Right atrium auricular region (tissue), 2 donors: ENCODE measurements at regions not wholly inside any gene's neighbourhood (a gene's known extent, or its start where the extent isn't known, plus 50 kb on each side); places are given as distances from the start of the nearest gene placed in this dataset.

ENCODE experiments used
- DNase-seq: peaks from one replicate; pipeline ENCODE4 v3.0.0-alpha.2; 2019; ENCODE audit warnings: low spot score
- H3K27ac ChIP-seq, 2 donors: fragments of 200-600 bp; sonication (generic); 1 replicate in 1 of 2; 2 replicates in 1 of 2; pipeline ENCODE4 v1.5.1; 2016 to 2019
- H3K27me3 ChIP-seq, 2 donors: fragments of 200-600 bp; sonication (generic); one replicate each; pipeline versions ENCODE4 v1.5.1 to v1.6.0; 2017 to 2019
- H3K36me3 ChIP-seq: fragments of 200-600 bp; sonication (generic); one replicate; pipeline ENCODE4 v1.5.1; 2016
- H3K4me1 ChIP-seq, 2 donors: fragments of 200-600 bp; sonication (generic); one replicate each; pipeline versions ENCODE4 v1.5.1 to v1.6.0; 2017 to 2019
- H3K4me3 ChIP-seq, 2 donors: fragments of 200-600 bp; sonication (generic); 1 replicate in 1 of 2; 2 replicates in 1 of 2; pipeline ENCODE4 v1.5.1; 2017 to 2019; ENCODE audit warnings: mild to moderate bottlenecking in 1 of 2, moderate library complexity in 1 of 2
- H3K9me3 ChIP-seq, 2 donors: fragments of 200-600 bp; sonication (generic); one replicate each; pipeline ENCODE4 v1.5.1; 2019
- TF ChIP-seq, protein P1 (sequence below), 2 donors: fragments of 200-600 bp; sonication (generic); IDR thresholded peaks; one replicate each; pipeline ENCODE4 v1.5.1; 2019; ENCODE audit warnings: antibody characterized with exemption in 2 of 2

DNA sequence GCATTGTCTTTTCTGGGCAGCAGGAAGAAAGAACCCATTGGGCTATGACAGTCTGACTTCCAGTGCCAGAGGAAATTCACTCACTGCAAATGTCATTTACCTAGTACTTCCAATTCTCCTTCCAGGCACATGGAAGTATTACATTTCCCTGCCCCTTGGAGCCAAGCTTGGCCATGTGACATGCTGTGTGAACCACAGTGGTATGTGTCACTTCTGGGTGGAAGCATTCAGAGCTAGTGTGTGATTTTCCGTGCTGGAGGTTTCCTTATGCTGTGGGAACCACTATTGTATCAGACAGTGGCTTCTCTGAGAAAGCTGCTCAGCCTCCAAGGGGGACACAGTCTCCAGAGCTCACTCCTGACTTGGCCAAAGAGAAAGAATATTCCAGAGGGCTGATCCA is 387.6 kb downstream of the CDC5L start:
- peaks cover 0 to 4% of the 10 kb centered on the region in 2 donors for H3K9me3 ChIP-seq
- no peak for DNase-seq
- no peaks in the 10 kb centered on the region for H3K36me3 ChIP-seq
- TF ChIP-seq, protein P1, sequence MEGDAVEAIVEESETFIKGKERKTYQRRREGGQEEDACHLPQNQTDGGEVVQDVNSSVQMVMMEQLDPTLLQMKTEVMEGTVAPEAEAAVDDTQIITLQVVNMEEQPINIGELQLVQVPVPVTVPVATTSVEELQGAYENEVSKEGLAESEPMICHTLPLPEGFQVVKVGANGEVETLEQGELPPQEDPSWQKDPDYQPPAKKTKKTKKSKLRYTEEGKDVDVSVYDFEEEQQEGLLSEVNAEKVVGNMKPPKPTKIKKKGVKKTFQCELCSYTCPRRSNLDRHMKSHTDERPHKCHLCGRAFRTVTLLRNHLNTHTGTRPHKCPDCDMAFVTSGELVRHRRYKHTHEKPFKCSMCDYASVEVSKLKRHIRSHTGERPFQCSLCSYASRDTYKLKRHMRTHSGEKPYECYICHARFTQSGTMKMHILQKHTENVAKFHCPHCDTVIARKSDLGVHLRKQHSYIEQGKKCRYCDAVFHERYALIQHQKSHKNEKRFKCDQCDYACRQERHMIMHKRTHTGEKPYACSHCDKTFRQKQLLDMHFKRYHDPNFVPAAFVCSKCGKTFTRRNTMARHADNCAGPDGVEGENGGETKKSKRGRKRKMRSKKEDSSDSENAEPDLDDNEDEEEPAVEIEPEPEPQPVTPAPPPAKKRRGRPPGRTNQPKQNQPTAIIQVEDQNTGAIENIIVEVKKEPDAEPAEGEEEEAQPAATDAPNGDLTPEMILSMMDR (IDR thresholded peaks at IDR 0.05), result no peak
- no peak overlapping the region for H3K4me3 ChIP-seq
- no peak overlapping the region for H3K27ac ChIP-seq
- no peaks in the 10 kb centered on the region for H3K27me3 ChIP-seq
- no peaks in the 10 kb centered on the region for H3K4me1 ChIP-seq

DNA sequence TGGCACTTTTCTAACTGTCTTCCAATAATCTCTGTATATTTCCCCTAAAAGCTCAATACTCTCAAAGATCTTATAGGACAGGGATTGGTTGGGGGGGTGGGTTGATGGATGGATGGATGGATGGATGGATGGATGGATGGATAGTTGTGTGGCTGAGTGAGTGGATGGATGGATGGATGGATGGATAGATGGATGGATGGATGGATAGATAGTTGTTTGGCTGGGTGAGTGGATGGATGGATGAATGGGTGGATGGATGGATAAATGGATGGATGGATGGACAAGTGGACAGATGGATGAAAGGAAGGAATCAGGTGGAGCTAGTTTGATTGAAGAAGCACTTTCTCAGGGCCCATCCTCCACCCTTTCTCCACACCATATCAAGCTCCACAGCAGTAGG is 388.8 kb downstream of the CDC5L start:
- Histone ChIP-seq H3K9me3 (no peaks in the 10 kb centered on the region), H3K4me1 (no peaks in the 10 kb centered on the region), H3K36me3 (no peaks in the 10 kb centered on the region), H3K27me3 (no peaks in the 10 kb centered on the region), H3K4me3 (no peak overlapping the region), H3K27ac (no peak overlapping the region)
- TF ChIP-seq, protein P1 (IDR thresholded peaks at IDR 0.05), result no peak
- DNase-seq, result no peak

DNA sequence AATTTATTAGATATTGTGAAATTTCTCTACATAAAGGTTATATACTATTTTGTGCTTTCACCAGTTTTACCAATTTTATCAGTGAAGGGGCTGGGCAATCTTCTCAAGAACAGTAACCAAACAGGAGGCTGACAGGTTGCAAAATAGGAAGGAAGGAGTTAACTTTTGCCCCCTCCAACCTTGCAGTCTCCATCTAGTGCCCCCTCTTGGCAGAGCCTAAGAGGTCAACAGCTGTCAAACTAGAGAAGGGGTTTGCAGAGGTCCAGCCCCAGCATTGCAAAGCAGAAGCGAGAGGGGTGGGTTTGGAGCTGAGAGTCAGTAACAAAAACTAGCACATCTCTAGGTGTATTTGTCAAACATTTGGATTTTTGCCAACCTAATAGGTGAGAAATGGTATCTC is 391.0 kb downstream of the CDC5L start:
- Histone ChIP-seq H3K36me3 (no peaks in the 10 kb centered on the region), H3K9me3 (no peaks in the 10 kb centered on the region), H3K27ac (no peak overlapping the region), H3K27me3 (no peaks in the 10 kb centered on the region), H3K4me1 (no peaks in the 10 kb centered on the region), H3K4me3 (no peak overlapping the region)
- no peak for DNase-seq
- TF ChIP-seq, protein P1 (IDR thresholded peaks at IDR 0.05), result no peak
